ENCODE measurements at regions not wholly inside any gene's neighbourhood (a gene's known extent, or its start where the extent isn't known, plus 50 kb on each side); places are given as distances from the start of the nearest gene placed in this dataset.
A peak's percentile ranks its signal among the peaks of the same experiment; 100 is the strongest.

DNA sequence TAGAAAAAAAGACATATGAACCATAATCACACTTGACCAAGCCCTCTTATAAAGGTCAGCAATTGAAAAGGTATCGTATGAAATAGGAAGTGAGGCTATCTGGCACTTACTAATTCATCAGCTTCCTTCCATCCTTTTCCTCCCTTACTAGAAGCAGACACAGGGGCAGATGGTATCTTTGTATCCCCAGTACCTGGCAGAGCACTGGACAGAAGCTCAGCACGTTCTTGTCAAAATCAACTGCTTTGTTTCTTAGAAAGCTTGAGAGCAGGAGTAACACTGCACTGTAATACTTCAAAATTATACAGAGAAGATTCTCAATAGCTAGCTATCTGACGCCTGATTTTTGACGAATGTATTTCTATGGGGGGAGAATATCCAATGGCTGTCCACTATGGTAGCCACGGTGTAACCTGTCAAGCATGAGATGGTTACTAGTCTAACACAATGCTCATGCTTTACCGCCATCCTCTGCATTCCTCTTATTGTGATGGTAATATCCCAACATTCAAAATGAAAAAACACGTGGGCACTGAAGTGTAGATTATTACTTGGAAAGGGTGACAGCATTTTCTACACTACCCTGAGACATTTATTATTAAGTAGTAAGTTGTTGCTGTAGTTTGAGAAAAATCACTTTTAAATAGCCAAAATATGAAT lies 175.6 kb downstream of the SIPA1L2 start:
- H3K27me3 Mint-ChIP-seq: no peaks in the 10 kb centered on the region
- H3K9me3 Mint-ChIP-seq: no peaks in the 10 kb centered on the region
- H3K27me3 ChIP-seq (ENCODE audit: control insufficient read depth in 1 of 2, insufficient read depth in 2 of 2, low read length in 2 of 2): no peaks in the 10 kb centered on the region
- ChIA-PET POLR2A (no interaction called here), CTCF (no interaction called here)
- H3K4me3 Mint-ChIP-seq: no peak overlapping the region
- H3K9me3 ChIP-seq (ENCODE audit: control insufficient read depth in 1 of 2, insufficient read depth in 1 of 2, low read length in 2 of 2): no peaks in the 10 kb centered on the region
- no peak overlapping the region for H3K27ac Mint-ChIP-seq
- no peaks in the 10 kb centered on the region for H3K4me1 ChIP-seq (ENCODE audit: insufficient read depth, low read length)
- no peak for TF ChIP-seq CTCF (IDR thresholded peaks at IDR 0.05)
- ATAC-seq (ENCODE audit: poor library complexity) (no peak), DNase-seq (no peak)
- no peaks in the 10 kb centered on the region for H3K4me1 Mint-ChIP-seq (ENCODE audit: low read depth)
- no peak overlapping the region for H3K4me3 ChIP-seq (ENCODE audit: low read length)
- H3K36me3 Mint-ChIP-seq (ENCODE audit: low read depth): no peaks in the 10 kb centered on the region
- H3K27ac ChIP-seq (ENCODE audit: low read depth in 1 of 2, low read length in 2 of 2): no peak overlapping the region
- intact Hi-C loops (cut with DNase I, micrococcal nuclease): no loop called here
- no peaks in the 10 kb centered on the region for H3K36me3 ChIP-seq (ENCODE audit: insufficient read depth, low read length)

GRCh38 chr1:232452736-232453440 lies 177.0 kb downstream of the SIPA1L2 start:
- no peak for ATAC-seq (ENCODE audit: poor library complexity)
- H3K4me3 ChIP-seq (ENCODE audit: low read length): no peak overlapping the region

DNA sequence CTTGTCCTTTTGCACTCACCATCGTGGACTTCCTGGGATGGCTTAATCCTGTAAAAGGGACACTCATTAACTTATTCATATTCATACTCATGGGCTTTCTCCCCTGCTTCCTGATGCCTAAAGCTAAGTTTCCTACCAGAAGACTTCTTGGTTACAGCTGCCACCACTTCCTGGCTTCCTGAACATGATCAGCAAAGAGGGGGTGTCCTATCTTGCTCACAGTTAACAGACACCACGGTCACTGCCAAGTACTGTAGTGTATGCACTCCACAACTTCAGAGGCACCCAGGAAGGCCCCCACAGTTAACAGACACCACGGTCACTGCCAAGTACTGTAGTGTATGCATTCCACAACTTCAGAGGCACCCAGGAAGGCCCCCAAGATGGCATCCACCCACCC lies 177.8 kb downstream of the SIPA1L2 start:
- H3K9me3 Mint-ChIP-seq: no peaks in the 10 kb centered on the region
- ChIA-PET CTCF (no interaction called here), POLR2A (interaction anchor here (0.6 kb wide), 1 partner anchor 1064 kb away, joined by 3 read pairs; no protein-coding TSS in a partner anchor)
- ATAC-seq (ENCODE audit: poor library complexity): no peak
- no peak for TF ChIP-seq CTCF (IDR thresholded peaks at IDR 0.05)
- no peaks in the 10 kb centered on the region for H3K4me1 Mint-ChIP-seq (ENCODE audit: low read depth)
- H3K36me3 ChIP-seq (ENCODE audit: insufficient read depth, low read length): no peaks in the 10 kb centered on the region
- intact Hi-C loops (cut with DNase I, micrococcal nuclease): no loop called here
- no peak overlapping the region for H3K27ac Mint-ChIP-seq
- DNase-seq: peak in 1 of 14 experiments; percentile 7
- no peaks in the 10 kb centered on the region for H3K4me1 ChIP-seq (ENCODE audit: insufficient read depth, low read length)
- no peaks in the 10 kb centered on the region for H3K9me3 ChIP-seq (ENCODE audit: control insufficient read depth in 1 of 2, insufficient read depth in 1 of 2, low read length in 2 of 2)
- H3K4me3 ChIP-seq (ENCODE audit: low read length): no peak overlapping the region
- H3K27me3 ChIP-seq (ENCODE audit: control insufficient read depth in 1 of 2, insufficient read depth in 2 of 2, low read length in 2 of 2): no peaks in the 10 kb centered on the region
- H3K27me3 Mint-ChIP-seq: no peaks in the 10 kb centered on the region
- H3K4me3 Mint-ChIP-seq: no peak overlapping the region
- no peak overlapping the region for H3K27ac ChIP-seq (ENCODE audit: low read depth in 1 of 2, low read length in 2 of 2)
- no peaks in the 10 kb centered on the region for H3K36me3 Mint-ChIP-seq (ENCODE audit: low read depth)

More at GRCh38 chr1:232452736-232453440, 177.0 kb downstream of the SIPA1L2 start:
- H3K36me3 ChIP-seq (ENCODE audit: insufficient read depth, low read length): no peaks in the 10 kb centered on the region
- Mint-ChIP-seq H3K27me3 (no peaks in the 10 kb centered on the region), H3K36me3 (ENCODE audit: low read depth) (no peaks in the 10 kb centered on the region), H3K4me3 (no peak overlapping the region), H3K9me3 (no peaks in the 10 kb centered on the region), H3K4me1 (ENCODE audit: low read depth) (no peaks in the 10 kb centered on the region), H3K27ac (no peak overlapping the region)
- POLR2A ChIA-PET: interaction anchor here (0.6 kb wide), 1 partner anchor 1063 kb away, joined by 3 read pairs; no protein-coding TSS in a partner anchor
- H3K9me3 ChIP-seq (ENCODE audit: control insufficient read depth in 1 of 2, insufficient read depth in 1 of 2, low read length in 2 of 2): no peaks in the 10 kb centered on the region
- no peak for DNase-seq
- no peak for TF ChIP-seq CTCF (IDR thresholded peaks at IDR 0.05)
- intact Hi-C loops (cut with DNase I, micrococcal nuclease): no loop called here
- no peaks in the 10 kb centered on the region for H3K4me1 ChIP-seq (ENCODE audit: insufficient read depth, low read length)
- no peak overlapping the region for H3K27ac ChIP-seq (ENCODE audit: low read depth in 1 of 2, low read length in 2 of 2)
- no peaks in the 10 kb centered on the region for H3K27me3 ChIP-seq (ENCODE audit: control insufficient read depth in 1 of 2, insufficient read depth in 2 of 2, low read length in 2 of 2)
- CTCF ChIA-PET: interaction anchor here (0.6 kb wide), 1 partner anchor 177 kb away, joined by 3 read pairs; no protein-coding TSS in a partner anchor
